ENCODE measurements at regions not wholly inside any gene's neighbourhood (a gene's known extent, or its start where the extent isn't known, plus 50 kb on each side); places are given as distances from the start of the nearest gene placed in this dataset.

GRCh38 chr9:100937382-100937781 lies 91.1 kb upstream of the PLPPR1 start:
- Mint-ChIP-seq H3K9me3 (peaks cover 12% of the 10 kb centered on the region), H3K27ac (no peak overlapping the region), H3K27me3 (ENCODE audit: low read depth) (no peaks in the 10 kb centered on the region), H3K4me1 (no peaks in the 10 kb centered on the region), H3K36me3 (no peaks in the 10 kb centered on the region), H3K4me3 (no peak overlapping the region)
- ChIA-PET CTCF (interaction anchor here (2.0 kb wide), 1 partner anchor 335 kb away, joined by 5 read pairs; no protein-coding TSS in a partner anchor), POLR2A (no interaction called here)
- no peak for DNase-seq (ENCODE audit: low spot score)
- ATAC-seq = peak; percentile 56; the same call in 1 of the 2 replicates
- TF ChIP-seq GABPB1 (CRISPR knock-in tag; IDR thresholded peaks at IDR 0.05) (no peak), PREB (CRISPR knock-in tag; IDR thresholded peaks at IDR 0.05; ENCODE audit: borderline replicate concordance) (no peak), ZNF512 (CRISPR knock-in tag; IDR thresholded peaks at IDR 0.05; ENCODE audit: borderline replicate concordance) (no peak), E2F4 (CRISPR knock-in tag; IDR thresholded peaks at IDR 0.05; ENCODE audit: borderline replicate concordance, low read depth) (no peak), ZNF281 (CRISPR knock-in tag; IDR thresholded peaks at IDR 0.05) (no peak), SP1 (CRISPR knock-in tag; conservative IDR thresholded peaks at IDR 0.05) (no peak), ERG (CRISPR knock-in tag; IDR thresholded peaks at IDR 0.05) (no peak), ZNF263 (CRISPR knock-in tag; IDR thresholded peaks at IDR 0.05; ENCODE audit: low read depth) (no peak)

- Mint-ChIP-seq H3K27ac (no peak overlapping the region), H3K4me3 (no peak overlapping the region), H3K36me3 (no peaks in the 10 kb centered on the region), H3K27me3 (ENCODE audit: low read depth) (no peaks in the 10 kb centered on the region), H3K4me1 (no peaks in the 10 kb centered on the region), H3K9me3 (peaks cover 8% of the 10 kb centered on the region; the same call in 1 of the 2 replicates)
- ChIA-PET CTCF (interaction anchor here (2.0 kb wide), 1 partner anchor 336 kb away, joined by 5 read pairs; no protein-coding TSS in a partner anchor), POLR2A (no interaction called here)
- no peak for DNase-seq (ENCODE audit: low spot score)
- no peak for ATAC-seq
- no peak for TF ChIP-seq TCF7 (CRISPR knock-in tag; IDR thresholded peaks at IDR 0.05; ENCODE audit: low read depth)
- no peak for TF ChIP-seq SOX15 (CRISPR knock-in tag; IDR thresholded peaks at IDR 0.05)
- no peak for TF ChIP-seq PRDM15 (CRISPR knock-in tag; IDR thresholded peaks at IDR 0.05)
These were observed 90.0 kb upstream of the PLPPR1 start for GRCh38 chr9:100938507-100938906.

All from WTC11 (cell line).